ENCODE measurements at regions not wholly inside any gene's neighbourhood (a gene's known extent, or its start where the extent isn't known, plus 50 kb on each side); places are given as distances from the start of the nearest gene placed in this dataset.

DNA sequence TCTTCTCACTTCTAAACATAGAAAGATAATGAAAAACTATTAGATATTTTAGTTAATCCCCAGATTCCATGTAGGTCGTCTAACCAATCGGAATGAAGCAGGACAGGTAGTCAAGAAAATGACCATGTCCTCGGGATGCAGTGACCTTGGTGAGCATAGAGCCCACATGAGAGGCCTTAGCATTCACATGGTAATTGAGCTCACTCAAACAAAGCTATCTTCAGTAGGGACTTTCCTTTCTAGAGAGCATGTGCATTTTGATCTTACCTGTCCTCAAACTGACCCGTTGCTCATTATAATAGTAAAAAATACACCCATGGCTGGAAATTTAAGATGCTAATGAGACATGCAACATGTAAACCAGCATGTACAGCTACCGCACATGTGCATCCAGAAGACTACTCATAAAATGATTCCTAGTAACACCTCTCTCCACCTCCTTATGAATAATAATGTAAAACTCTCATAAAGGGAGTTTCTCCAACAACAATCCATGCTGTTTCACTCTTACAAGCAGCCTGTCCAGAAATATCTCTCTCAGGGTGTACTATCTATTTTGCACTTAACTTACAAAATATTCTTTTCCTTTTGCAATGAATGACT, 274.0 kb upstream of the CDH9 start:
- Histone ChIP-seq H3K27ac (ENCODE audit: low read length) (no peak overlapping the region), H3K4me1 (ENCODE audit: control insufficient read depth, insufficient read depth, low read length) (no peaks in the 10 kb centered on the region), H3K27me3 (ENCODE audit: control insufficient read depth, insufficient read depth, low read length) (no peaks in the 10 kb centered on the region), H3K36me3 (ENCODE audit: control insufficient read depth, insufficient read depth, low read length) (no peaks in the 10 kb centered on the region), H3K4me3 (ENCODE audit: low read length) (no peak overlapping the region), H3K9me3 (ENCODE audit: control insufficient read depth, insufficient read depth, low read length) (no peaks in the 10 kb centered on the region)
- H3K9me3 Mint-ChIP-seq = peaks cover 10 to 25% of the 10 kb centered on the region in 2 donors
- no peaks in the 10 kb centered on the region for H3K27me3 Mint-ChIP-seq (ENCODE audit: low read depth in 2 of 2)
- no peak overlapping the region for H3K27ac Mint-ChIP-seq
- intact Hi-C loops (cut with micrococcal nuclease) = no loop called here
- H3K36me3 Mint-ChIP-seq = peaks cover 10% of the 10 kb centered on the region
- ATAC-seq = no peak
- H3K4me1 Mint-ChIP-seq = no peaks in the 10 kb centered on the region
- no peak overlapping the region for H3K4me3 Mint-ChIP-seq
- no peak for DNase-seq
- TF ChIP-seq, protein P1, sequence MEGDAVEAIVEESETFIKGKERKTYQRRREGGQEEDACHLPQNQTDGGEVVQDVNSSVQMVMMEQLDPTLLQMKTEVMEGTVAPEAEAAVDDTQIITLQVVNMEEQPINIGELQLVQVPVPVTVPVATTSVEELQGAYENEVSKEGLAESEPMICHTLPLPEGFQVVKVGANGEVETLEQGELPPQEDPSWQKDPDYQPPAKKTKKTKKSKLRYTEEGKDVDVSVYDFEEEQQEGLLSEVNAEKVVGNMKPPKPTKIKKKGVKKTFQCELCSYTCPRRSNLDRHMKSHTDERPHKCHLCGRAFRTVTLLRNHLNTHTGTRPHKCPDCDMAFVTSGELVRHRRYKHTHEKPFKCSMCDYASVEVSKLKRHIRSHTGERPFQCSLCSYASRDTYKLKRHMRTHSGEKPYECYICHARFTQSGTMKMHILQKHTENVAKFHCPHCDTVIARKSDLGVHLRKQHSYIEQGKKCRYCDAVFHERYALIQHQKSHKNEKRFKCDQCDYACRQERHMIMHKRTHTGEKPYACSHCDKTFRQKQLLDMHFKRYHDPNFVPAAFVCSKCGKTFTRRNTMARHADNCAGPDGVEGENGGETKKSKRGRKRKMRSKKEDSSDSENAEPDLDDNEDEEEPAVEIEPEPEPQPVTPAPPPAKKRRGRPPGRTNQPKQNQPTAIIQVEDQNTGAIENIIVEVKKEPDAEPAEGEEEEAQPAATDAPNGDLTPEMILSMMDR (IDR thresholded peaks at IDR 0.05) = no peak
- WGBS (ENCODE audit: insufficient coverage) = 83% methylated on average over 4 of the region's 5 CpGs

DNA sequence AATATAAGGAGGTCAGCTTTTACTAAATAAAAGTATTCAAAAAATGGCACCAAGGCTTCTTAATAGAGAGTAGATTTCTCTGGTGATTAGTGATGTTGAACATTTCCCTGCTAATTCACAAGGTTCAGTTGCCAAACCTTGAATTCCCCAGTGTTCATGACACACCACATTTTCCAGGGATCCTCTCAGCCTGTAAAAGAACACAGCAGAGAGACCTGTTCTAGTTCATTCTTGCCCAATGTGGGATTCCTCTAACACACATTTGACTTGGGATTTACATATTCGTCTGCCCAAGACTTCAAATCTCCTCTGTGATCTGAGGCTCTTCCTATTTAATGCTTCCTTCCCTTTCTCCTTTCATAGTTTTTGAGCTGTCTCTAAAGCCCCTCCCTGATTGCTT, 273.2 kb upstream of the CDH9 start:
- no peaks in the 10 kb centered on the region for H3K9me3 ChIP-seq (ENCODE audit: control insufficient read depth, insufficient read depth, low read length)
- no peak for ATAC-seq
- intact Hi-C loops (cut with micrococcal nuclease) = no loop called here
- no peak overlapping the region for H3K27ac Mint-ChIP-seq
- 29% methylated on average over 1 of the region's 1 CpG for WGBS (ENCODE audit: insufficient coverage)
- H3K4me3 ChIP-seq (ENCODE audit: low read length) = no peak overlapping the region
- H3K9me3 Mint-ChIP-seq = peaks cover 10 to 28% of the 10 kb centered on the region in 2 donors
- H3K4me3 Mint-ChIP-seq = no peak overlapping the region
- H3K27me3 Mint-ChIP-seq (ENCODE audit: low read depth in 2 of 2) = no peaks in the 10 kb centered on the region
- no peaks in the 10 kb centered on the region for H3K4me1 ChIP-seq (ENCODE audit: control insufficient read depth, insufficient read depth, low read length)
- no peaks in the 10 kb centered on the region for H3K36me3 ChIP-seq (ENCODE audit: control insufficient read depth, insufficient read depth, low read length)
- DNase-seq = no peak
- no peaks in the 10 kb centered on the region for H3K4me1 Mint-ChIP-seq
- TF ChIP-seq, protein P1 (IDR thresholded peaks at IDR 0.05) = no peak
- no peaks in the 10 kb centered on the region for H3K27me3 ChIP-seq (ENCODE audit: control insufficient read depth, insufficient read depth, low read length)
- H3K27ac ChIP-seq (ENCODE audit: low read length) = no peak overlapping the region
- H3K36me3 Mint-ChIP-seq = peaks cover 13% of the 10 kb centered on the region

DNA sequence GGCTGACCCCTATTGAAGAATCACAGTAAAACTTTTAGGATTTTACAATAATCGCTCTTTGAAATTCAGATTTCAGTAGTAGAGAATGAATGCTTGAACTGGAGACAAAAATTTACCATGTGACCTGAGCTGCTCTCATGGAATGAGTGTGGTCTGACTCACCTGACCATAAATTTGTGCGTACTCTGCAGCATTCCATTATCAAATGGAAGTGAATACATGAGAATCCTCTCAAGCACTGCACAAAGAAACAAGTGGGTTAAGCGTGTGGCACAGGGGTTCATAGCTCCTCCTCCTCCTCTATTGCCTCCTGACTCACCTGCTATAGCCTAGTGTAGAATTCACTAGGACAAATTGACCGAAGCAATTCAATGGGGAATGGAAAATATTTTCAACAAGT, 269.8 kb upstream of the CDH9 start:
- Mint-ChIP-seq H3K4me3 (no peak overlapping the region), H3K9me3 (peaks cover 6 to 26% of the 10 kb centered on the region in 2 donors), H3K4me1 (no peaks in the 10 kb centered on the region), H3K27me3 (ENCODE audit: low read depth in 2 of 2) (no peaks in the 10 kb centered on the region), H3K36me3 (peaks cover 13% of the 10 kb centered on the region), H3K27ac (no peak overlapping the region)
- Histone ChIP-seq H3K9me3 (ENCODE audit: control insufficient read depth, insufficient read depth, low read length) (no peaks in the 10 kb centered on the region), H3K27me3 (ENCODE audit: control insufficient read depth, insufficient read depth, low read length) (no peaks in the 10 kb centered on the region), H3K27ac (ENCODE audit: low read length) (no peak overlapping the region), H3K4me3 (ENCODE audit: low read length) (no peak overlapping the region), H3K36me3 (ENCODE audit: control insufficient read depth, insufficient read depth, low read length) (no peaks in the 10 kb centered on the region), H3K4me1 (ENCODE audit: control insufficient read depth, insufficient read depth, low read length) (no peaks in the 10 kb centered on the region)
- TF ChIP-seq, protein P1 (IDR thresholded peaks at IDR 0.05) = no peak
- DNase-seq (no peak), ATAC-seq (no peak)
- intact Hi-C loops (cut with micrococcal nuclease) = no loop called here
- WGBS (ENCODE audit: insufficient coverage) = 94% methylated on average over 3 of the region's 4 CpGs

DNA sequence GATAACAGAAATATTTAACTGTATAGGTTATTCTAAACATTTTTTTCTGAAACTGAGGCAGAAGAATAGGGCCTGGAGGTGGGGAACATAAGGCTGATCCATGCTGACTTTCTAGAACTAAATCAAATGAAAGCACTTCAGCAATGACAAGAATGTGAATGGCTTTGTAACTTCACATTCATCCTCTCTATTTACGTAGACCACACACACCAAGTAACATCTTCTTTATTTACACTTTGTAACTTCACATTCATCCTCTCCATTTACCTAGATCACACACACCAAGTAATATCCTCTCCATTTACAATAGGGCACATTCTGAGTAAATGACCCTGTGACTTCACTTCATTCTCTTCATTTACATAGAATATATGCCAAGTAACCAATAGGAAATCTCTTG, 251.8 kb upstream of the CDH9 start:
- peaks cover 7% of the 10 kb centered on the region for H3K36me3 Mint-ChIP-seq
- H3K27ac Mint-ChIP-seq = no peak overlapping the region
- H3K4me1 ChIP-seq (ENCODE audit: control insufficient read depth, insufficient read depth, low read length) = no peaks in the 10 kb centered on the region
- no peaks in the 10 kb centered on the region for H3K36me3 ChIP-seq (ENCODE audit: control insufficient read depth, insufficient read depth, low read length)
- ATAC-seq (no peak), DNase-seq (no peak)
- H3K9me3 Mint-ChIP-seq = peaks cover 19% of the 10 kb centered on the region in 2 donors
- H3K27me3 Mint-ChIP-seq (ENCODE audit: low read depth in 2 of 2) = no peaks in the 10 kb centered on the region
- 88% methylated on average over 1 of the region's 1 CpG for WGBS (ENCODE audit: insufficient coverage)
- peaks cover 13% of the 10 kb centered on the region for H3K9me3 ChIP-seq (ENCODE audit: control insufficient read depth, insufficient read depth, low read length)
- no peaks in the 10 kb centered on the region for H3K4me1 Mint-ChIP-seq
- TF ChIP-seq, protein P1 (IDR thresholded peaks at IDR 0.05) = no peak
- H3K4me3 Mint-ChIP-seq = no peak overlapping the region
- intact Hi-C loops (cut with micrococcal nuclease) = no loop called here
- no peak overlapping the region for H3K27ac ChIP-seq (ENCODE audit: low read length)
- H3K27me3 ChIP-seq (ENCODE audit: control insufficient read depth, insufficient read depth, low read length) = no peaks in the 10 kb centered on the region
- no peak overlapping the region for H3K4me3 ChIP-seq (ENCODE audit: low read length)
